ENCODE measurements at regions not wholly inside any gene's neighbourhood (a gene's known extent, or its start where the extent isn't known, plus 50 kb on each side); places are given as distances from the start of the nearest gene placed in this dataset.
"Not testable (repeated sequence)": the region's sequence is repeated elsewhere in the genome, so short reads cannot be mapped to it uniquely, and the experiment has no call there.

GRCh38 chr9:65397763-65398719 lies 113.0 kb upstream of the FOXD4L5 start:
- DNase-seq (ENCODE audit: low spot score); ATAC-seq: not testable (repeated sequence)

GRCh38 chr9:65397226-65397625 lies 112.2 kb upstream of the FOXD4L5 start:
- not testable (repeated sequence) for DNase-seq (ENCODE audit: low spot score); ATAC-seq

- DNase-seq (ENCODE audit: low spot score); ATAC-seq: not testable (repeated sequence)
Measured at GRCh38 chr9:65396601-65397000, 111.6 kb upstream of the FOXD4L5 start.

GRCh38 chr9:65395789-65396188 lies 110.8 kb upstream of the FOXD4L5 start:
- not testable (repeated sequence) for ATAC-seq; DNase-seq (ENCODE audit: low spot score)

- not testable (repeated sequence) for ATAC-seq; DNase-seq (ENCODE audit: low spot score)
Measured at GRCh38 chr9:65395121-65395520, 110.1 kb upstream of the FOXD4L5 start.

GRCh38 chr9:65393111-65393810 lies 108.3 kb upstream of the FOXD4L5 start:
- DNase-seq (ENCODE audit: low spot score); ATAC-seq: not testable (repeated sequence)

GRCh38 chr9:65392611-65393010 lies 107.6 kb upstream of the FOXD4L5 start:
- not testable (repeated sequence) for ATAC-seq; DNase-seq (ENCODE audit: low spot score)

- ATAC-seq; DNase-seq (ENCODE audit: low spot score): not testable (repeated sequence)
Measured at GRCh38 chr9:65389710-65390109, 104.7 kb upstream of the FOXD4L5 start.

GRCh38 chr9:65389216-65389615 lies 104.2 kb upstream of the FOXD4L5 start:
- DNase-seq (ENCODE audit: low spot score); ATAC-seq: not testable (repeated sequence)

- DNase-seq (ENCODE audit: low spot score) (peak; percentile 72), ATAC-seq (peak; percentile 60)
Measured at GRCh38 chr9:65386699-65387098, 101.7 kb upstream of the FOXD4L5 start.

- not testable (repeated sequence) for DNase-seq (ENCODE audit: low spot score); ATAC-seq
Measured at GRCh38 chr9:65386191-65386590, 101.2 kb upstream of the FOXD4L5 start.

- ATAC-seq; DNase-seq (ENCODE audit: low spot score): not testable (repeated sequence)
Measured at GRCh38 chr9:65385655-65386024, 100.6 kb upstream of the FOXD4L5 start.

- DNase-seq (ENCODE audit: low spot score); ATAC-seq: not testable (repeated sequence)
Measured at GRCh38 chr9:65384759-65385654, 100.0 kb upstream of the FOXD4L5 start.

- not testable (repeated sequence) for ATAC-seq; DNase-seq (ENCODE audit: low spot score)
Measured at GRCh38 chr9:65384066-65384465, 99.1 kb upstream of the FOXD4L5 start.

GRCh38 chr9:65383646-65384045 lies 98.6 kb upstream of the FOXD4L5 start:
- DNase-seq (ENCODE audit: low spot score); ATAC-seq: not testable (repeated sequence)

GRCh38 chr9:65382701-65383318 lies 97.8 kb upstream of the FOXD4L5 start:
- DNase-seq (ENCODE audit: low spot score); ATAC-seq: not testable (repeated sequence)

All from left lobe of liver (tissue), 2 donors.